Stomach (tissue), 4 donors: ENCODE measurements at regions not wholly inside any gene's neighbourhood (a gene's known extent, or its start where the extent isn't known, plus 50 kb on each side); places are given as distances from the start of the nearest gene placed in this dataset.

Experiments
- CTCF ChIP-seq, 7 experiments: fragments of 450-650 bp in 4 of 7; fragments of 200-600 bp in 3 of 7; sonication (generic) in 3 of 7; IDR thresholded peaks; one replicate each; pipeline ENCODE4 v1.5.1; 2016 to 2019; ENCODE audit warnings: antibody characterized with exemption in 7 of 7, control low read depth in 2 of 7, mild to moderate bottlenecking in 1 of 7
- EP300 ChIP-seq: sonication (generic); formaldehyde crosslinking; IDR thresholded peaks from one replicate; pipeline ENCODE4 v1.6.1; 2017; ENCODE audit warnings: antibody characterized with exemption
- POLR2A ChIP-seq, 4 donors: fragments of 450-650 bp; IDR thresholded peaks; one replicate each; pipeline ENCODE4 v1.6.1; 2016; ENCODE audit warnings: antibody characterized with exemption in 4 of 4, control low read depth in 2 of 4, mild to moderate bottlenecking in 1 of 4, moderate library complexity in 1 of 4

GRCh38 chr4:138963412-138963811, 52.2 kb upstream of the NOCT start:
- no peak for TF ChIP-seq CTCF (IDR thresholded peaks at IDR 0.05)
- no peak for TF ChIP-seq POLR2A (IDR thresholded peaks at IDR 0.05)
- TF ChIP-seq EP300, result no peak
